CD8-positive, alpha-beta memory T cell (primary cell): ENCODE measurements at regions not wholly inside any gene's neighbourhood (a gene's known extent, or its start where the extent isn't known, plus 50 kb on each side); places are given as distances from the start of the nearest gene placed in this dataset.

Experiments
- CTCF ChIA-PET: fragments of 350-600 bp; sonication (Branson Sonifier 250); formaldehyde crosslinking; loops from one replicate; lab custom pipeline; 2021; ENCODE audit warnings: antibody characterized with exemption; lab: Charles Lee
- POLR2A ChIA-PET: fragments of 350-600 bp; sonication (Branson Sonifier 250); formaldehyde crosslinking; loops from one replicate; lab custom pipeline; 2021; ENCODE audit warnings: antibody characterized with exemption; lab: Charles Lee
- DNase-seq, 5 donors: peaks; one replicate each; pipeline versions ENCODE4 v3.0.0 to v3.0.0-alpha.2; 2020 to 2022; ENCODE audit warnings: mixed read lengths in 1 of 5
- H3K27ac ChIP-seq: one replicate; pipeline ENCODE4 v1.7.0; 2013; ENCODE audit warnings: low read depth, mild to moderate bottlenecking, low read length, moderate library complexity
- H3K27me3 ChIP-seq: 2 replicates; pipeline ENCODE4 v1.7.0; 2013; ENCODE audit warnings: low read length, mild to moderate bottlenecking; ENCODE audit not compliant: insufficient read depth, poor library complexity, severe bottlenecking
- H3K36me3 ChIP-seq: 2 replicates; pipeline ENCODE4 v1.7.0; 2013; ENCODE audit warnings: mild to moderate bottlenecking, low read length, moderate library complexity; ENCODE audit not compliant: insufficient read depth
- H3K4me1 ChIP-seq: 2 replicates; pipeline ENCODE4 v1.7.0; 2013; ENCODE audit warnings: mild to moderate bottlenecking, low read length, moderate library complexity; ENCODE audit not compliant: insufficient read depth
- H3K4me3 ChIP-seq: 2 replicates; pipeline ENCODE4 v1.7.0; 2013; ENCODE audit warnings: mild to moderate bottlenecking, low read length
- H3K9me3 ChIP-seq: 2 replicates; pipeline ENCODE4 v1.7.0; 2013; ENCODE audit warnings: mild to moderate bottlenecking, low read length
- H3K27ac Mint-ChIP-seq, 8 donors: one replicate each; pipeline ENCODE4 v1.8.0; 2020 to 2021; ENCODE audit warnings: mixed read lengths in 8 of 8, mild to moderate bottlenecking in 6 of 8, inconsistent platforms in 3 of 8, moderate library complexity in 3 of 8
- H3K27me3 Mint-ChIP-seq, 2 donors: one replicate each; pipeline ENCODE4 v1.8.0; 2020 to 2021; ENCODE audit warnings: mixed read lengths in 2 of 2, mild to moderate bottlenecking in 1 of 2, moderate library complexity in 1 of 2
- H3K36me3 Mint-ChIP-seq, 3 donors: one replicate each; pipeline ENCODE4 v1.8.0; 2020 to 2021; ENCODE audit warnings: mixed read lengths in 3 of 3, inconsistent platforms in 1 of 3, mild to moderate bottlenecking in 1 of 3
- H3K4me1 Mint-ChIP-seq, 3 donors: one replicate each; pipeline ENCODE4 v1.8.0; 2020 to 2021; ENCODE audit warnings: mixed read lengths in 3 of 3, inconsistent platforms in 1 of 3, mild to moderate bottlenecking in 1 of 3
- H3K4me3 Mint-ChIP-seq, 7 donors: one replicate each; pipeline ENCODE4 v1.8.0; 2020 to 2021; ENCODE audit warnings: mixed read lengths in 7 of 7, mild to moderate bottlenecking in 6 of 7, moderate library complexity in 4 of 7, inconsistent platforms in 2 of 7
- H3K9me3 Mint-ChIP-seq, 5 donors: one replicate each; pipeline ENCODE4 v1.8.0; 2020 to 2022; ENCODE audit warnings: mixed read lengths in 5 of 5, mild to moderate bottlenecking in 3 of 5, moderate library complexity in 2 of 5, inconsistent platforms in 1 of 5

DNA sequence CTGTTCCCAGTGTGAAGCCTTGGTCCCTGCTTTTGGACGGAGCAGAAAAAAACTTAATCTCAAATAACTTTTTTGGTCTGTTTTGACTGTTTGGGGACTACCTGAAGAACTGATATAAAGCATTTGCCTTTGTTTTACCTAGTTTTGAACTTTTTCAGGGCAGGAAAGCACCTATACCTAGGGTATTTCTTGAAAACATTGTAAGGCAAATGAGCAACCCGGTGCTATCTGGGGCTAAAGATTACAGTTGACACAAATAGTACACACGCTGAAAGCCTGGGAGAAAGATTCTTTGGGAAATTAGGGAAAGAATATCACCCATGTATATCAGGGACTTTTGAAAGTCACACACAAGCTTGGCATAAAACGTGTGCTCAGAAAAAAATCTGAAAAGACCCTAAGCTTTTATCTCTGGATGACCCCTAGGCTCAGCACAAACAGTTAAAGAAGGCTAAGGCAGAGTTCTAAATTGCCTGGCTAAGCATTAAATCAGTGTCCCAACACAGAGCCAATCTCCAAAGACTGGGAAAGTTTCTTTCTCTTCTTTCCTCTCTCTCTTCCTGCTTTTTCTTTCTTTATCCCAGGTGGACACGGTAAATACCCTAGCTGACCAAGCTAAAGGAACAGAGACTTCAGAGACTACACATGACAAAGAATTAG is 389.8 kb downstream of the SH2D4B start:
- H3K27me3 ChIP-seq, result no peaks in the 10 kb centered on the region
- Mint-ChIP-seq H3K27ac (no peak overlapping the region), H3K36me3 (no peaks in the 10 kb centered on the region), H3K9me3 (peaks cover 0 to 12% (median 5%) of the 10 kb centered on the region in 5 donors), H3K4me3 (no peak overlapping the region), H3K27me3 (peaks cover 0 to 4% of the 10 kb centered on the region in 2 donors), H3K4me1 (no peaks in the 10 kb centered on the region)
- CTCF ChIA-PET, result no interaction called here
- H3K9me3 ChIP-seq, result no peaks in the 10 kb centered on the region
- POLR2A ChIA-PET, result no interaction called here
- no peak overlapping the region for H3K27ac ChIP-seq
- no peak for DNase-seq
- H3K36me3 ChIP-seq, result no peaks in the 10 kb centered on the region
- no peaks in the 10 kb centered on the region for H3K4me1 ChIP-seq
- no peak overlapping the region for H3K4me3 ChIP-seq

DNA sequence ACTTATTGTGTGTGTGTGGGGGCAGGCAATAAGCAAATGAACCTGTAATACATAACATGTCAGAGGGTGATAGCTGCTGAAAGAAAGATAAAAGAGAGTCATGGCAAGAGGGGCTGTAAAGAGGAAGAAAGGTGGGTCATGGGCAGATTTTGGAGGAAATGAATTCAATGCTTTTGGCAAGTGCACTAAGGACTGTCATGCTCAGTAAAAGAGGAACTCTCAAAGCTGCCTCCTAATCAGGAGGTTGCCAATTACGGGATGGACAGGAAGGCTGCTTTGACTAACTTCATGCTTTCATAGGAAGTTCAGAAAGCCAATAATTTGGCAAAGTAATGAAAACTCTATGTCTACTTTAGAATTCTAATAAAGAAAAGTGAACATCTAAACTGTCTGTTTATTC is 401.2 kb downstream of the SH2D4B start:
- H3K4me3 ChIP-seq, result no peak overlapping the region
- H3K27me3 Mint-ChIP-seq, result peaks cover 0 to 4% of the 10 kb centered on the region in 2 donors

DNA sequence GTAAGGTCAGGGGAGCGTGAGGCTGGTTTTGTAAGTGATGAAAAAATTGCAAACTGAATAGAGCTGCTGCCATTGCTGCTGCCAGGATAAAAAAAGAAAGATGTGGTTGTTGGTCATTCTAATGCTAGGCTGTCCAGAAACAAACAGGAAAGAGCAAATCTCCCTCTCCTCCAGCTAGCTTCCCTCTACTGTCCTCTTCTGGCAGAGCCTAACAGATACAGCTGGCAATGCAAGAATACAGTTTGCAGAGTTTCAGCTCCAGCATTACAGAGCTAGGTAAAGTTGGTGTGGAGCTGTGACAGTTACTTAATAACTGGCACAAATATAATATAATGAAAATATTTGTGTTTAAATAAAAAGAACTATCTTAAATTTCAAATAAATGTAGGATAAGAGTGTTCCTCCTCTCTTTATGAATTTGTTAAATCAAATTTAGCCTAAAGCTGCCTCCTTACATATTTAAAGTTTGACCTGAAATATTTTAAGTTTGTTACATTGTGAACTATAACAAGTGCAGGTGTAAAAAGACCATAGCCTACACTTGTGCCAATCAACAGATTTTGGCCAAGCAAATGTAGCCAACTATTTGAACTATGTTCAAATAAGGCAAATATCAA is 407.7 kb downstream of the SH2D4B start:
- ChIA-PET POLR2A (no interaction called here), CTCF (interaction anchor here (0.6 kb wide), 1 partner anchor 686 kb away, joined by 3 read pairs; no protein-coding TSS in a partner anchor)
- Histone ChIP-seq H3K27ac (no peak overlapping the region), H3K27me3 (no peaks in the 10 kb centered on the region), H3K9me3 (no peaks in the 10 kb centered on the region), H3K4me3 (no peak overlapping the region), H3K4me1 (no peaks in the 10 kb centered on the region), H3K36me3 (no peaks in the 10 kb centered on the region)
- peaks cover 0 to 3% (median 0%) of the 10 kb centered on the region in 5 donors for H3K9me3 Mint-ChIP-seq
- DNase-seq, result no peak
- H3K4me3 Mint-ChIP-seq, result no peak overlapping the region
- H3K27me3 Mint-ChIP-seq, result peaks cover 0 to 3% of the 10 kb centered on the region in 2 donors
- no peaks in the 10 kb centered on the region for H3K4me1 Mint-ChIP-seq
- H3K27ac Mint-ChIP-seq, result no peak overlapping the region
- no peaks in the 10 kb centered on the region for H3K36me3 Mint-ChIP-seq

More for the DNA sequence above, 401.2 kb downstream of the SH2D4B start:
- Mint-ChIP-seq H3K36me3 (no peaks in the 10 kb centered on the region), H3K4me1 (peaks cover 0 to 7% (median 0%) of the 10 kb centered on the region in 3 donors), H3K27ac (no peak overlapping the region), H3K4me3 (no peak overlapping the region), H3K9me3 (peaks cover 0 to 1% (median 0%) of the 10 kb centered on the region in 5 donors)
- no peak overlapping the region for H3K27ac ChIP-seq
- CTCF ChIA-PET, result no interaction called here
- H3K4me1 ChIP-seq, result no peaks in the 10 kb centered on the region
- no peak for DNase-seq
- no peaks in the 10 kb centered on the region for H3K27me3 ChIP-seq
- H3K36me3 ChIP-seq, result no peaks in the 10 kb centered on the region
- POLR2A ChIA-PET, result no interaction called here
- H3K9me3 ChIP-seq, result no peaks in the 10 kb centered on the region

DNA sequence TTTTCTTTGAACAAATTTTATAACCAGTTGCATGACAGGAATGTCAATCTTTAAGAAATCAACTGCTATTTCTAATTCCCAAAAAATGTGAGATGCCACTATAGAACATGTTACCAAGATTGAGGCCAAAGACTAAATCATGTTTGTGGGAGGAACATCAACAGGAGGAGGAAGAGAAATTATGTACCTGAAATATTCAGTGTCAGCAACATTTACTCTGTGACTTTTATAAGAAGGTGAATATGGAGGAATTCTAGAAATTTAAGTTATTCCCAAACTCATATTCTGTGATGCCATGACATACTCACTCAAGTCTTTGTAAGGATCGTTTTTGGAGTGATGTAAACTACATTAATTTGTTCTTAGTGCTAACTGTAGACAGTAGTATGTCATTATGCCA is 408.4 kb downstream of the SH2D4B start:
- Mint-ChIP-seq H3K9me3 (peaks cover 0 to 3% (median 0%) of the 10 kb centered on the region in 5 donors), H3K4me1 (no peaks in the 10 kb centered on the region), H3K4me3 (no peak overlapping the region), H3K27me3 (peaks cover 0 to 3% of the 10 kb centered on the region in 2 donors), H3K27ac (no peak overlapping the region), H3K36me3 (no peaks in the 10 kb centered on the region)
- Histone ChIP-seq H3K4me3 (no peak overlapping the region), H3K9me3 (no peaks in the 10 kb centered on the region), H3K27me3 (no peaks in the 10 kb centered on the region), H3K27ac (no peak overlapping the region), H3K4me1 (no peaks in the 10 kb centered on the region), H3K36me3 (no peaks in the 10 kb centered on the region)
- ChIA-PET POLR2A (no interaction called here), CTCF (interaction anchor here (0.6 kb wide), 1 partner anchor 687 kb away, joined by 3 read pairs; no protein-coding TSS in a partner anchor)
- DNase-seq, result no peak

DNA sequence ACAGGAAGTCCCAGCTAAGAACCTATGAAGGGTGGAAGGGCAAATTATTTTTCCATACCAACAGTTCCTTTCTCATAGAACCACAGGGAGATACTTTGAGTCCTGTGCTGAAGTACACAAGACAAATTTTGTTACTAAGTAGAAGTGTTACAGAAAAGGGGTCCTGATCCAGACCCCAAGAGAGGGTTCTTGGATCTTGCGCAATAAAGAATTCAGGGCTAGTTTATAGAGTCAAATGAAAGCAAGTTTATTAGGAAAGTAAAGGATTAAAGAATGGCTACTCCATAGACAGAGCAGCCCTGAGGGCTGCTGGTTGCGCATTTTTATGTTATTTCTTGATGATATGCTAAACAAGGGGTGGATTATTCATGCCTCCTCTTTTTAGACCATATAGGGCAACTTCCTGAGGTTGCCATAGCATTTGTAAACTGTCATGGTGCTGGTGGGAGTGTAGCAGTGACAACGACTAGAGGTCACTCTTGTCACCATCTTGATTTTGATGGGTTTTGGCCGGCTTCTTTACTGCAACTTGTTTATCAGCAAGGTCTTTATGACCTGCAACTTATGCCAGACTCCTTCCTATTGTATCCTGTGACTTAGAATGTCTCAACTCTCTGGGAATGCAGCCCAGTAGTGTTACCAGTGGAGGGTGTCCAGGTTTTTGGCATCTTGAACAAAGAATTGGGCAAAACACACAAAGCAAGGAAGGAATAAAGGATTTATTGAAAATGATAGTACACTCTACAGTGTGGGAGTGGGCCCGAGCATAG is 409.4 kb downstream of the SH2D4B start:
- Mint-ChIP-seq H3K9me3 (peaks cover 0 to 3% (median 0%) of the 10 kb centered on the region in 5 donors), H3K4me1 (no peaks in the 10 kb centered on the region), H3K27ac (no peak overlapping the region), H3K27me3 (peaks cover 0 to 3% of the 10 kb centered on the region in 2 donors), H3K4me3 (no peak overlapping the region), H3K36me3 (no peaks in the 10 kb centered on the region)
- H3K27ac ChIP-seq, result no peak overlapping the region
- DNase-seq, result no peak
- ChIA-PET CTCF (no interaction called here), POLR2A (no interaction called here)
- no peaks in the 10 kb centered on the region for H3K4me1 ChIP-seq
- no peaks in the 10 kb centered on the region for H3K27me3 ChIP-seq
- no peak overlapping the region for H3K4me3 ChIP-seq
- no peaks in the 10 kb centered on the region for H3K9me3 ChIP-seq
- H3K36me3 ChIP-seq, result no peaks in the 10 kb centered on the region

DNA sequence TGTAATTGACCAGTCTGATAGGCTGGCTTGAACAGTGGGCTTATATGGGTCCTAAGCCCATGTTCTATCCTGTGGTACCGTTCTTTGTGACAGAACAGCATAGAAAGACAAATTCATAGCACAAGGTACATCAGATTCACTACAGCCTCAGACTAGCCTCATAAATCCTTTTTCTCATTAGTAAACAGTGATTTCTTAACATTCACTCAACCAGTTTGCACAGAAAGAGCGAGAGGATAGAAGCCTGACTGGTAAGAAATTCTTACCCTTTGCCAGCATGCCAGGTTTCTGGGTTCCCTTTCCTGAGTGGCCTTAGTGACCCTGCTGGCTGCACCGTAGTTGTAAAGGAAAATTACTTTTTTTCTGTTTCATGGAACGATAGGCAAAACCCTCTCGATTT is 412.1 kb downstream of the SH2D4B start:
- no peaks in the 10 kb centered on the region for H3K9me3 ChIP-seq
- no peaks in the 10 kb centered on the region for H3K4me1 Mint-ChIP-seq
- H3K27me3 Mint-ChIP-seq, result peaks cover 0 to 3% of the 10 kb centered on the region in 2 donors
- H3K4me3 ChIP-seq, result no peak overlapping the region
- no peak overlapping the region for H3K27ac ChIP-seq
- no peaks in the 10 kb centered on the region for H3K27me3 ChIP-seq
- H3K9me3 Mint-ChIP-seq, result peaks cover 0 to 3% (median 0%) of the 10 kb centered on the region in 5 donors
- no peak overlapping the region for H3K27ac Mint-ChIP-seq
- POLR2A ChIA-PET, result no interaction called here
- H3K36me3 Mint-ChIP-seq, result no peaks in the 10 kb centered on the region
- CTCF ChIA-PET, result no interaction called here
- H3K4me3 Mint-ChIP-seq, result no peak overlapping the region
- H3K4me1 ChIP-seq, result no peaks in the 10 kb centered on the region
- H3K36me3 ChIP-seq, result no peaks in the 10 kb centered on the region
- no peak for DNase-seq

DNA sequence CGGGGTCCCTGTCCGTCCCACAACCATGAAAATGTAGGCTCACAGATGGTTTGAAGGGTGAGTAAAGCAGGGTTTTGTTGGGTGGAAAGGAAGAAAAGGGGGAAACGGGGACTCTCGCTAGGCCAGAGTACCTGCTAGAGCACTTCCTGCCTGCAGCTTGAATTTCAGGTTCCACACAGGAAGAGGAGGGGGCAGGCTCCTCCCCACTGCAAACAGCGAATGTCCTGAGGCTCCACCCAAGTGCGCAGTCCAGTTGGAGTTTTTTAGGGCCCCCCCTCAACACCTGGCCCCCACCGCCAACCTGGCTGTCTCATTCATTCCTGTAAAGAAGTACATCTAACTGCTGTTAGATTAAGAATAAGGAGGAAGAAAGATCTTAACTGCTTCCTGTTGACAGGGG is 414.7 kb downstream of the SH2D4B start:
- H3K27me3 Mint-ChIP-seq, result peaks cover 0 to 2% of the 10 kb centered on the region in 2 donors
- no peaks in the 10 kb centered on the region for H3K9me3 Mint-ChIP-seq
- Histone ChIP-seq H3K9me3 (no peaks in the 10 kb centered on the region), H3K4me3 (no peak overlapping the region), H3K36me3 (no peaks in the 10 kb centered on the region), H3K27ac (no peak overlapping the region), H3K4me1 (no peaks in the 10 kb centered on the region), H3K27me3 (no peaks in the 10 kb centered on the region)
- no peaks in the 10 kb centered on the region for H3K4me1 Mint-ChIP-seq
- CTCF ChIA-PET, result no interaction called here
- H3K36me3 Mint-ChIP-seq, result no peaks in the 10 kb centered on the region
- H3K4me3 Mint-ChIP-seq, result no peak overlapping the region
- POLR2A ChIA-PET, result no interaction called here
- DNase-seq, result no peak
- H3K27ac Mint-ChIP-seq, result no peak overlapping the region

DNA sequence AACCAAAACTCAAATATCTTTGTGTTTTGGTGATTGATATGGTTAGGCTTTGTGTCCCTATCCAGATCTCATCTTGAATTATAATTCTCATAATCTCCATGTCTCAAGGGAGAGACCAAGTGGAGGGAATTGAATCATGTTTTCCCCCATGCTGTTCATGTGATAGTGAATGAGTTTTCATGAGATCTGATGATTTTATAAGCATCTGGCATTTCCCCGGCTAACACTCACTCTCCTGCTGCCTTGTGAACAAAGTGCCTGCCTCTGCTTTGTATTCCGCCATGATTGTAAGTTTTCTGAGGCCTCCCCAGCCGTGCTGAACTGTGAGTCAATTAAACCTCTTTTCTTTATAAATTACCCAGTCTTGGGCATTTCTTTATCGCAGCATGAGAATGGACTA is 419.5 kb downstream of the SH2D4B start:
- H3K27ac Mint-ChIP-seq, result peak overlapping the region in 1 of 8 donors; percentile 17
- no peak overlapping the region for H3K4me3 ChIP-seq
- no peaks in the 10 kb centered on the region for H3K36me3 Mint-ChIP-seq
- H3K4me3 Mint-ChIP-seq, result no peak overlapping the region
- ChIA-PET POLR2A (no interaction called here), CTCF (no interaction called here)
- H3K27me3 ChIP-seq, result no peaks in the 10 kb centered on the region
- DNase-seq, result no peak
- no peaks in the 10 kb centered on the region for H3K4me1 Mint-ChIP-seq
- no peak overlapping the region for H3K27ac ChIP-seq
- H3K9me3 Mint-ChIP-seq, result peaks cover 0 to 2% (median 0%) of the 10 kb centered on the region in 5 donors
- H3K27me3 Mint-ChIP-seq, result peaks cover 0 to 2% of the 10 kb centered on the region in 2 donors
- no peaks in the 10 kb centered on the region for H3K9me3 ChIP-seq
- no peaks in the 10 kb centered on the region for H3K36me3 ChIP-seq
- no peaks in the 10 kb centered on the region for H3K4me1 ChIP-seq
